Natural killer cell (primary cell): ENCODE measurements at regions not wholly inside any gene's neighbourhood (a gene's known extent, or its start where the extent isn't known, plus 50 kb on each side); places are given as distances from the start of the nearest gene placed in this dataset.

Experiments
- ATAC-seq, 3 donors: fragments of 150-1000 bp in 2 of 3; fragments of 200-7000 bp in 1 of 3; cut with Tn5 transposase; 1 replicate in 1 of 3; 2 replicates in 2 of 3; pipeline ENCODE4 v1.10.0; 2021; ENCODE audit warnings: mild to moderate bottlenecking in 2 of 3, moderate library complexity in 2 of 3
- DNase-seq, 2 donors: peaks; one replicate each; pipeline versions ENCODE4 v3.0.0 to v3.0.0-alpha.2; 2013 to 2021; ENCODE audit warnings: mixed read lengths in 1 of 2
- H3K27ac ChIP-seq: one replicate; pipeline ENCODE4 v1.5.1; 2013; ENCODE audit warnings: mild to moderate bottlenecking, low read length
- H3K27me3 ChIP-seq: one replicate; pipeline ENCODE4 v1.6.1; 2013; ENCODE audit warnings: low read length; ENCODE audit not compliant: control insufficient read depth, insufficient read depth
- H3K36me3 ChIP-seq: one replicate; pipeline ENCODE4 v1.6.1; 2013; ENCODE audit warnings: low read length; ENCODE audit not compliant: control insufficient read depth, insufficient read depth
- H3K4me1 ChIP-seq: one replicate; pipeline ENCODE4 v1.6.1; 2013; ENCODE audit warnings: low read length; ENCODE audit not compliant: control insufficient read depth, insufficient read depth
- H3K4me3 ChIP-seq: one replicate; pipeline ENCODE4 v1.5.1; 2013; ENCODE audit warnings: low read length
- H3K9me3 ChIP-seq: one replicate; pipeline ENCODE4 v1.6.1; 2013; ENCODE audit warnings: low read length; ENCODE audit not compliant: control insufficient read depth, insufficient read depth
- H3K27ac Mint-ChIP-seq, 2 donors: one replicate each; pipeline ENCODE4 v1.8.0; 2022; ENCODE audit warnings: mild to moderate bottlenecking in 2 of 2, mixed read lengths in 2 of 2, moderate library complexity in 1 of 2
- H3K27me3 Mint-ChIP-seq, 2 donors: one replicate each; pipeline ENCODE4 v1.8.0; 2022; ENCODE audit warnings: low read depth in 2 of 2, mixed read lengths in 2 of 2
- H3K36me3 Mint-ChIP-seq: one replicate; pipeline ENCODE4 v1.8.0; 2022; ENCODE audit warnings: mixed read lengths
- H3K4me1 Mint-ChIP-seq, 2 donors: one replicate each; pipeline ENCODE4 v1.8.0; 2022; ENCODE audit warnings: mixed read lengths in 2 of 2
- H3K4me3 Mint-ChIP-seq: one replicate; pipeline ENCODE4 v1.8.0; 2022; ENCODE audit warnings: mild to moderate bottlenecking, moderate library complexity, mixed read lengths
- H3K9me3 Mint-ChIP-seq, 2 donors: one replicate each; pipeline ENCODE4 v1.8.0; 2022; ENCODE audit warnings: mixed read lengths in 2 of 2
- WGBS: methylation state at CpG from one replicate; pipeline ENCODE4 v1.1.7; 2013; ENCODE audit warnings: missing lambda C conversion rate; ENCODE audit not compliant: insufficient coverage; 5-methylcytosine and 5-hydroxymethylcytosine counted together
- intact Hi-C: fragments of 100-400 bp; cut with micrococcal nuclease; formaldehyde crosslinking; loops from one replicate; pipeline ENCODE4 v1.14.2; 2022
- TF ChIP-seq, protein P1 (sequence below): fragments of 200-600 bp; IDR thresholded peaks from one replicate; pipeline ENCODE4 v1.8.0; 2022; ENCODE audit warnings: antibody characterized with exemption

DNA sequence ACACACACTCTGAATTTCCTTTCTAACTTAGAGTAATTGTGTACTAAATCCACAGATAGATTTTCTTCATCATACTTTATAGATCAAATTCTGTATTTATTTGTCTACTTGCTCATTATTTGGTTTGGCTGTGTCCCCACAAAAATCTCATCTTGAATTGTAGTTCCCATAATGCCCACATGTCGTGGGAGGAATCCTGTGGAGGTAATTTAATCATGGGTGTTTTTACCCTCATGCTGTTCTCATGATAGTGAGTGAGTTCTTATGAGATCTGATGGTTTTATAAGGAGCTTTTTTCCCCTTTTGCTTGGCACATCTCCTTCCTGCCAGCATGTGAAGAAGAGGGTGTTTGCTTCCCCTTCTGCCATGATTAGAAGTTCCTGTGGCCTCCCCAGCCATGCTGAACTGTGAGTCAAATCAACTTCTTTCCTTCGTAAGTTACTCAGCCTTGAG, 198.3 kb upstream of the TGFBR2 start:
- Histone ChIP-seq H3K4me1 (no peaks in the 10 kb centered on the region), H3K9me3 (no peaks in the 10 kb centered on the region), H3K27me3 (no peaks in the 10 kb centered on the region), H3K4me3 (no peak overlapping the region), H3K36me3 (no peaks in the 10 kb centered on the region), H3K27ac (no peak overlapping the region)
- Mint-ChIP-seq H3K9me3 (peaks cover 0 to 4% of the 10 kb centered on the region in 2 donors), H3K4me3 (no peak overlapping the region), H3K4me1 (no peaks in the 10 kb centered on the region), H3K36me3 (peaks cover 5% of the 10 kb centered on the region), H3K27ac (no peak overlapping the region), H3K27me3 (peaks cover 3 to 8% of the 10 kb centered on the region in 2 donors)
- intact Hi-C loops = no loop called here
- TF ChIP-seq, protein P1, sequence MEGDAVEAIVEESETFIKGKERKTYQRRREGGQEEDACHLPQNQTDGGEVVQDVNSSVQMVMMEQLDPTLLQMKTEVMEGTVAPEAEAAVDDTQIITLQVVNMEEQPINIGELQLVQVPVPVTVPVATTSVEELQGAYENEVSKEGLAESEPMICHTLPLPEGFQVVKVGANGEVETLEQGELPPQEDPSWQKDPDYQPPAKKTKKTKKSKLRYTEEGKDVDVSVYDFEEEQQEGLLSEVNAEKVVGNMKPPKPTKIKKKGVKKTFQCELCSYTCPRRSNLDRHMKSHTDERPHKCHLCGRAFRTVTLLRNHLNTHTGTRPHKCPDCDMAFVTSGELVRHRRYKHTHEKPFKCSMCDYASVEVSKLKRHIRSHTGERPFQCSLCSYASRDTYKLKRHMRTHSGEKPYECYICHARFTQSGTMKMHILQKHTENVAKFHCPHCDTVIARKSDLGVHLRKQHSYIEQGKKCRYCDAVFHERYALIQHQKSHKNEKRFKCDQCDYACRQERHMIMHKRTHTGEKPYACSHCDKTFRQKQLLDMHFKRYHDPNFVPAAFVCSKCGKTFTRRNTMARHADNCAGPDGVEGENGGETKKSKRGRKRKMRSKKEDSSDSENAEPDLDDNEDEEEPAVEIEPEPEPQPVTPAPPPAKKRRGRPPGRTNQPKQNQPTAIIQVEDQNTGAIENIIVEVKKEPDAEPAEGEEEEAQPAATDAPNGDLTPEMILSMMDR = no peak
- WGBS = 93% methylated on average over 1 of the region's 2 CpGs
- no peak for DNase-seq
- no peak for ATAC-seq

DNA sequence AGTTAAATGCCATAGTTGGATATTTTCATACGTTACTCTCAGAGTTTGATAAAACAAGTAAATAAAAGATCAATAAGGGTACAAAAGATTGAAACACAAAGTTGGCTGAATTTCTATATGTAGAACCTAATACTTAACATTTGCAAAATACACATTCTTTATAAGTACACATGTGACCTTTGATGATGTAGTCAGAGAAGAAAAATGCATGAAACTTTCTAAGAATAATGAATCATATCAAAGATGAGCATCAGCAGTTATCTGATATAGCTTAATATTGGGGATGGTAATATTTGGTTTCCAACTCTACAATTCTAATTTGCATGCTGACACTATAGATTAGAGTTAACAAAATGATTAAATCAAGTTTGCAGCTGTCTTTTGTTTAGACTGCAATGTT, 188.0 kb upstream of the TGFBR2 start:
- ATAC-seq (no peak), DNase-seq (no peak)
- TF ChIP-seq, protein P1 = no peak
- Mint-ChIP-seq H3K27ac (no peak overlapping the region), H3K36me3 (no peaks in the 10 kb centered on the region), H3K9me3 (no peaks in the 10 kb centered on the region), H3K4me3 (no peak overlapping the region), H3K4me1 (no peaks in the 10 kb centered on the region), H3K27me3 (peaks cover 0 to 4% of the 10 kb centered on the region in 2 donors)
- H3K36me3 ChIP-seq = no peaks in the 10 kb centered on the region
- H3K9me3 ChIP-seq = no peaks in the 10 kb centered on the region
- H3K27me3 ChIP-seq = no peaks in the 10 kb centered on the region
- H3K27ac ChIP-seq = no peak overlapping the region
- H3K4me3 ChIP-seq = no peak overlapping the region
- intact Hi-C loops = no loop called here
- no peaks in the 10 kb centered on the region for H3K4me1 ChIP-seq
- no CpG with 5 or more reads among the region's 1 CpG for WGBS

DNA sequence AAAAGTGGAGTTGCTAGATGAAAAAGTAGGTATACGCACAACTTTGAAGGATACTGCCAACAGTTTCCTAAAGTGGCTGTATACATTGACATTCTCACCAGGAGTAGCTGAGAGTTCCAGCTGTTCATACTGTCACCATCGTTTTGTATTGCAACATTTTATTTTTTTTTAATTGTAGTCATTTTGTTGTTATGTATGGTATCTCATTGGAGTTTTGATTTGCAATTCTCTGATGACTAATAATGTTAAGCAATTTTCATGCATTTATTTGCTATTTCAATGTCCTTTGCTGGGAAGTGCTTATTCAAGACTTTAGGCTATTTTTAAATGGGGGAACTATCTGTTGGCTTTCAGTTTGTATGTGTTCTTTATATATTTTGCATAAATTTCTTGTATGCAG, 185.1 kb upstream of the TGFBR2 start:
- Histone ChIP-seq H3K27ac (no peak overlapping the region), H3K4me1 (no peaks in the 10 kb centered on the region), H3K27me3 (no peaks in the 10 kb centered on the region), H3K4me3 (no peak overlapping the region), H3K9me3 (no peaks in the 10 kb centered on the region), H3K36me3 (no peaks in the 10 kb centered on the region)
- ATAC-seq (no peak), DNase-seq (no peak)
- Mint-ChIP-seq H3K27ac (no peak overlapping the region), H3K27me3 (peaks cover 4 to 6% of the 10 kb centered on the region in 2 donors), H3K4me1 (no peaks in the 10 kb centered on the region), H3K4me3 (no peak overlapping the region), H3K9me3 (no peaks in the 10 kb centered on the region), H3K36me3 (no peaks in the 10 kb centered on the region)
- TF ChIP-seq, protein P1 = no peak
- intact Hi-C loops = no loop called here
- 100% methylated on average over 1 of the region's 2 CpGs for WGBS

DNA sequence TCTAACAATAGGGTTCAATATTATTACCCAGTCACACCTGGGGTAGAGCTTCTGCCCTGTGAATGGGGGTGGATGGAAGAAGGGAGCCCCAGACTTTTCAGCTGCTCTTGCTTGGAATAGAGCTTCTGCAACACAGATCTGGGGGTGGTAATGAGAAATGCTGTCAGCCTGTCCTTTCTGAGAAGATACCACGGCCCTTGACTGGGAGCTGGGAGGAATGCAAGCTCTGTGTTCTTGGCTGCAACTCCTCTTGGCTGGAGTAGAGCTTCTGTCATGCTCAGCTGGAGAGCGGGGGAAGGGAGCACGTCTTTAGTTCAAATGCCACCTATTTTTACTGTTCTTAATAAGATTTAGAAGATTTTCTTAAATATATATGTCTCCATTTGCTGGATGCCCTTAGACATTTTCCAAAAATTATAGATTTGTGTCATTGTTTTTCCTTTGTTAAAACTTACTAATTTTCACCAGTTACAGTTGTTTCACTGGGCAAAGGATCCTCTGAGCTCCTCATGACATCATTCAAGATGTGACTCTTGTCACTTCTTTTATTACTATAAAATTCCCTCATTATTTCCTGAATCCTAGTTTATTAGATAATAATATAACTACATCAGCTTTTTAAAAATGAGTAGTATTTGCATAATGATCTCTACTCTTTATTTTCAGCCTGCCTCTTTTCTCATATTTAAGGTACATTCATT, 180.0 kb upstream of the TGFBR2 start:
- Histone ChIP-seq H3K4me3 (no peak overlapping the region), H3K36me3 (no peaks in the 10 kb centered on the region), H3K27me3 (no peaks in the 10 kb centered on the region), H3K27ac (no peak overlapping the region), H3K4me1 (no peaks in the 10 kb centered on the region), H3K9me3 (no peaks in the 10 kb centered on the region)
- 83% methylated on average over 1 of the region's 3 CpGs for WGBS
- no peak overlapping the region for H3K27ac Mint-ChIP-seq
- no peaks in the 10 kb centered on the region for H3K36me3 Mint-ChIP-seq
- DNase-seq (no peak), ATAC-seq (no peak)
- intact Hi-C loops = no loop called here
- peaks cover 15% of the 10 kb centered on the region in 2 donors for H3K27me3 Mint-ChIP-seq
- H3K4me1 Mint-ChIP-seq = no peaks in the 10 kb centered on the region
- TF ChIP-seq, protein P1 = no peak
- H3K9me3 Mint-ChIP-seq = no peaks in the 10 kb centered on the region
- no peak overlapping the region for H3K4me3 Mint-ChIP-seq
